Activated naive CD4-positive, alpha-beta T cell treated with anti-CD3 and anti-CD28 coated beads, Interleukin-2, amount 50 U/mL, for 24 hours (primary cell): ENCODE measurements at regions not wholly inside any gene's neighbourhood (a gene's known extent, or its start where the extent isn't known, plus 50 kb on each side); places are given as distances from the start of the nearest gene placed in this dataset.

Source experiments
- H3K27ac Mint-ChIP-seq: one replicate; pipeline ENCODE4 v1.8.0; 2021; ENCODE audit warnings: mild to moderate bottlenecking, mixed read lengths
- H3K27me3 Mint-ChIP-seq: one replicate; pipeline ENCODE4 v1.8.0; 2021; ENCODE audit warnings: mixed read lengths
- H3K36me3 Mint-ChIP-seq: one replicate; pipeline ENCODE4 v1.8.0; 2021; ENCODE audit warnings: mixed read lengths
- H3K4me1 Mint-ChIP-seq: one replicate; pipeline ENCODE4 v1.8.0; 2021; ENCODE audit warnings: mixed read lengths
- H3K4me3 Mint-ChIP-seq: one replicate; pipeline ENCODE4 v1.8.0; 2021; ENCODE audit warnings: mild to moderate bottlenecking, mixed read lengths
- H3K9me3 Mint-ChIP-seq: one replicate; pipeline ENCODE4 v1.8.0; 2021; ENCODE audit warnings: mixed read lengths

- H3K36me3 Mint-ChIP-seq: no peaks in the 10 kb centered on the region
- H3K27ac Mint-ChIP-seq: no peak overlapping the region
- H3K4me3 Mint-ChIP-seq: no peak overlapping the region
Measured at GRCh38 chr6:113313841-113314240, 543.3 kb upstream of the MARCKS start.

GRCh38 chr6:113315165-113315564 lies 542.0 kb upstream of the MARCKS start:
- Mint-ChIP-seq H3K27me3 (peaks cover 1% of the 10 kb centered on the region), H3K4me3 (no peak overlapping the region), H3K36me3 (no peaks in the 10 kb centered on the region), H3K4me1 (no peaks in the 10 kb centered on the region), H3K9me3 (no peaks in the 10 kb centered on the region), H3K27ac (no peak overlapping the region)

More at GRCh38 chr6:113313841-113314240, 543.3 kb upstream of the MARCKS start:
- H3K27me3 Mint-ChIP-seq: peaks cover 1% of the 10 kb centered on the region
- no peaks in the 10 kb centered on the region for H3K9me3 Mint-ChIP-seq
- no peaks in the 10 kb centered on the region for H3K4me1 Mint-ChIP-seq

GRCh38 chr6:113315879-113316278 lies 541.3 kb upstream of the MARCKS start:
- no peaks in the 10 kb centered on the region for H3K9me3 Mint-ChIP-seq
- no peak overlapping the region for H3K27ac Mint-ChIP-seq
- H3K27me3 Mint-ChIP-seq: peaks cover 1% of the 10 kb centered on the region
- no peaks in the 10 kb centered on the region for H3K36me3 Mint-ChIP-seq
- H3K4me3 Mint-ChIP-seq: no peak overlapping the region
- H3K4me1 Mint-ChIP-seq: no peaks in the 10 kb centered on the region

GRCh38 chr6:113317442-113317841 lies 539.7 kb upstream of the MARCKS start:
- Mint-ChIP-seq H3K27me3 (no peaks in the 10 kb centered on the region), H3K27ac (no peak overlapping the region), H3K36me3 (no peaks in the 10 kb centered on the region), H3K4me3 (no peak overlapping the region), H3K9me3 (no peaks in the 10 kb centered on the region), H3K4me1 (no peaks in the 10 kb centered on the region)

GRCh38 chr6:113317891-113318574 lies 539.1 kb upstream of the MARCKS start:
- Mint-ChIP-seq H3K27me3 (no peaks in the 10 kb centered on the region), H3K27ac (no peak overlapping the region), H3K4me3 (no peak overlapping the region), H3K4me1 (no peaks in the 10 kb centered on the region), H3K36me3 (no peaks in the 10 kb centered on the region), H3K9me3 (no peaks in the 10 kb centered on the region)

GRCh38 chr6:113318575-113318917 lies 538.6 kb upstream of the MARCKS start:
- H3K4me1 Mint-ChIP-seq: no peaks in the 10 kb centered on the region
- H3K36me3 Mint-ChIP-seq: no peaks in the 10 kb centered on the region
- no peak overlapping the region for H3K4me3 Mint-ChIP-seq
- H3K27ac Mint-ChIP-seq: no peak overlapping the region
- no peaks in the 10 kb centered on the region for H3K27me3 Mint-ChIP-seq
- no peaks in the 10 kb centered on the region for H3K9me3 Mint-ChIP-seq

- no peak overlapping the region for H3K4me3 Mint-ChIP-seq
- no peaks in the 10 kb centered on the region for H3K9me3 Mint-ChIP-seq
- no peak overlapping the region for H3K27ac Mint-ChIP-seq
- H3K27me3 Mint-ChIP-seq: no peaks in the 10 kb centered on the region
- H3K4me1 Mint-ChIP-seq: no peaks in the 10 kb centered on the region
- no peaks in the 10 kb centered on the region for H3K36me3 Mint-ChIP-seq
Measured at GRCh38 chr6:113320653-113321052, 536.5 kb upstream of the MARCKS start.

- no peak overlapping the region for H3K4me3 Mint-ChIP-seq
- peaks cover 4% of the 10 kb centered on the region for H3K9me3 Mint-ChIP-seq
- no peaks in the 10 kb centered on the region for H3K27me3 Mint-ChIP-seq
Measured at GRCh38 chr6:113326781-113327180, 530.4 kb upstream of the MARCKS start.

GRCh38 chr6:113328886-113329381 lies 528.2 kb upstream of the MARCKS start:
- no peaks in the 10 kb centered on the region for H3K4me1 Mint-ChIP-seq
- H3K27me3 Mint-ChIP-seq: no peaks in the 10 kb centered on the region
- H3K9me3 Mint-ChIP-seq: peaks cover 4% of the 10 kb centered on the region
- no peak overlapping the region for H3K4me3 Mint-ChIP-seq
- no peak overlapping the region for H3K27ac Mint-ChIP-seq
- H3K36me3 Mint-ChIP-seq: no peaks in the 10 kb centered on the region

More at GRCh38 chr6:113326781-113327180, 530.4 kb upstream of the MARCKS start:
- Mint-ChIP-seq H3K27ac (no peak overlapping the region), H3K4me1 (no peaks in the 10 kb centered on the region), H3K36me3 (no peaks in the 10 kb centered on the region)

- Mint-ChIP-seq H3K27me3 (no peaks in the 10 kb centered on the region), H3K4me1 (no peaks in the 10 kb centered on the region), H3K36me3 (no peaks in the 10 kb centered on the region), H3K9me3 (peaks cover 4% of the 10 kb centered on the region), H3K27ac (no peak overlapping the region), H3K4me3 (no peak overlapping the region)
Measured at GRCh38 chr6:113329942-113330635, 527.1 kb upstream of the MARCKS start.

- H3K9me3 Mint-ChIP-seq: peaks cover 4% of the 10 kb centered on the region
- H3K27ac Mint-ChIP-seq: no peak overlapping the region
Measured at GRCh38 chr6:113330636-113330946, 526.6 kb upstream of the MARCKS start.

GRCh38 chr6:113331021-113331420 lies 526.1 kb upstream of the MARCKS start:
- Mint-ChIP-seq H3K27ac (no peak overlapping the region), H3K9me3 (peaks cover 4% of the 10 kb centered on the region), H3K4me3 (no peak overlapping the region), H3K27me3 (no peaks in the 10 kb centered on the region), H3K4me1 (no peaks in the 10 kb centered on the region), H3K36me3 (peaks cover 1% of the 10 kb centered on the region)

More at GRCh38 chr6:113330636-113330946, 526.6 kb upstream of the MARCKS start:
- Mint-ChIP-seq H3K4me1 (no peaks in the 10 kb centered on the region), H3K27me3 (no peaks in the 10 kb centered on the region), H3K4me3 (no peak overlapping the region), H3K36me3 (peaks cover 1% of the 10 kb centered on the region)

GRCh38 chr6:113338644-113339043 lies 518.5 kb upstream of the MARCKS start:
- Mint-ChIP-seq H3K4me1 (no peaks in the 10 kb centered on the region), H3K9me3 (no peaks in the 10 kb centered on the region), H3K27me3 (no peaks in the 10 kb centered on the region), H3K4me3 (no peak overlapping the region), H3K36me3 (peaks cover 1% of the 10 kb centered on the region), H3K27ac (no peak overlapping the region)

GRCh38 chr6:113339209-113339608 lies 517.9 kb upstream of the MARCKS start:
- Mint-ChIP-seq H3K9me3 (no peaks in the 10 kb centered on the region), H3K4me3 (no peak overlapping the region), H3K36me3 (peaks cover 1% of the 10 kb centered on the region), H3K27me3 (no peaks in the 10 kb centered on the region), H3K4me1 (no peaks in the 10 kb centered on the region), H3K27ac (no peak overlapping the region)

- Mint-ChIP-seq H3K36me3 (peaks cover 1% of the 10 kb centered on the region), H3K27ac (no peak overlapping the region), H3K9me3 (no peaks in the 10 kb centered on the region), H3K4me1 (no peaks in the 10 kb centered on the region), H3K27me3 (no peaks in the 10 kb centered on the region), H3K4me3 (no peak overlapping the region)
Measured at GRCh38 chr6:113340371-113340770, 516.8 kb upstream of the MARCKS start.

GRCh38 chr6:113343940-113344339 lies 513.2 kb upstream of the MARCKS start:
- H3K9me3 Mint-ChIP-seq: no peaks in the 10 kb centered on the region
- no peaks in the 10 kb centered on the region for H3K36me3 Mint-ChIP-seq
- no peak overlapping the region for H3K27ac Mint-ChIP-seq
- no peak overlapping the region for H3K4me3 Mint-ChIP-seq
- H3K4me1 Mint-ChIP-seq: no peaks in the 10 kb centered on the region
- H3K27me3 Mint-ChIP-seq: no peaks in the 10 kb centered on the region
